Liver (tissue), 3 donors: ENCODE measurements at regions not wholly inside any gene's neighbourhood (a gene's known extent, or its start where the extent isn't known, plus 50 kb on each side); places are given as distances from the start of the nearest gene placed in this dataset.

Source experiments
- ATF3 ChIP-seq: IDR thresholded peaks from 2 replicates; pipeline ENCODE4 v1.6.1; 2016; ENCODE audit warnings: antibody characterized with exemption
- CTCF ChIP-seq: fragments of 150-350 bp; IDR thresholded peaks from 2 replicates; pipeline ENCODE4 v1.5.1; 2017; ENCODE audit warnings: improper control_type of control experiment, low read depth, low read length; ENCODE audit not compliant: missing input control
- GABPA ChIP-seq, 2 donors: IDR thresholded peaks in 1 of 2; conservative IDR thresholded peaks in 1 of 2; 2 replicates each; pipeline ENCODE4 v1.6.1; 2016; ENCODE audit warnings: antibody characterized with exemption in 2 of 2, mild to moderate bottlenecking in 1 of 2, moderate library complexity in 1 of 2
- HNF4G ChIP-seq: IDR thresholded peaks from 2 replicates; pipeline ENCODE4 v1.6.1; 2016; ENCODE audit warnings: antibody characterized with exemption
- MAX ChIP-seq: IDR thresholded peaks from 2 replicates; pipeline ENCODE4 v1.6.1; 2016; ENCODE audit warnings: antibody characterized with exemption
- RAD21 ChIP-seq, 2 donors: IDR thresholded peaks; 2 replicates each; pipeline ENCODE4 v1.6.1; 2016; ENCODE audit warnings: antibody characterized with exemption in 2 of 2, mild to moderate bottlenecking in 2 of 2
- REST ChIP-seq: IDR thresholded peaks from 2 replicates; pipeline ENCODE4 v1.6.1; 2016; ENCODE audit warnings: antibody characterized with exemption, mild to moderate bottlenecking
- SP1 ChIP-seq: IDR thresholded peaks from 2 replicates; pipeline ENCODE4 v1.6.1; 2018; ENCODE audit warnings: antibody characterized with exemption, mild to moderate bottlenecking
- donor health status: healthy.
- donor health status: healthy.

GRCh38 chr11:15858881-15859280, 497.5 kb downstream of the SOX6 start:
- no peak for TF ChIP-seq ATF3
- no peak for TF ChIP-seq CTCF
- no peak for TF ChIP-seq RAD21 (IDR thresholded peaks at IDR 0.05)
- TF ChIP-seq HNF4G, result no peak
- TF ChIP-seq SP1, result no peak
- TF ChIP-seq MAX, result no peak
- TF ChIP-seq REST, result no peak
- no peak for TF ChIP-seq GABPA (IDR thresholded peaks at IDR 0.05 in 1 of 2, conservative IDR thresholded peaks at IDR 0.05 in 1 of 2)
